ENCODE measurements at regions not wholly inside any gene's neighbourhood (a gene's known extent, or its start where the extent isn't known, plus 50 kb on each side); places are given as distances from the start of the nearest gene placed in this dataset.

- Histone ChIP-seq H3K4me2 (ENCODE audit: insufficient read depth, insufficient read length, low read length) (no peak overlapping the region), H3K27me3 (ENCODE audit: insufficient read depth, low read length) (no peaks in the 10 kb centered on the region), H2BK12ac (ENCODE audit: insufficient read length, low read depth, low read length) (no peak overlapping the region), H3K79me1 (ENCODE audit: insufficient read depth, low read depth, low read length, poor library complexity, severe bottlenecking) (no peaks in the 10 kb centered on the region), H4K8ac (replicated peaks; ENCODE audit: insufficient read length, low read depth, low read length) (no peak overlapping the region), H2AK5ac (ENCODE audit: insufficient read length, low read length) (no peak overlapping the region), H4K20me1 (ENCODE audit: control insufficient read depth, insufficient read depth, insufficient read length) (no peaks in the 10 kb centered on the region), H3K9me3 (ENCODE audit: control insufficient read depth, low read depth, low read length) (no peaks in the 10 kb centered on the region), H3K79me2 (ENCODE audit: insufficient read depth, low read length) (no peaks in the 10 kb centered on the region), H2AFZ (ENCODE audit: low read length) (no peak overlapping the region), H3K23ac (ENCODE audit: insufficient read length, low read depth, low read length) (no peak overlapping the region), H3K9ac (ENCODE audit: extremely low read depth, insufficient read length, low read length) (no peak overlapping the region), H3K23me2 (ENCODE audit: insufficient read length, low read depth, low read length, poor library complexity, severe bottlenecking) (no peaks in the 10 kb centered on the region), H3T11ph (ENCODE audit: low read length) (no peak overlapping the region), H3K14ac (ENCODE audit: insufficient read depth, low read length) (no peak overlapping the region), H2BK120ac (ENCODE audit: low read depth, low read length, poor library complexity, severe bottlenecking) (no peak overlapping the region), H2BK5ac (ENCODE audit: insufficient read length, low read length) (no peak overlapping the region), H3K4ac (ENCODE audit: low read depth, low read length) (no peak overlapping the region), H2BK20ac (ENCODE audit: low read depth, low read length, poor library complexity, severe bottlenecking) (no peak overlapping the region), H3K18ac (ENCODE audit: insufficient read length, low read depth, low read length) (no peak overlapping the region), H2BK15ac (ENCODE audit: low read depth, low read length) (no peak overlapping the region), H3K4me1 (ENCODE audit: insufficient read depth, low read length) (no peaks in the 10 kb centered on the region; the same call in 1 of the 2 replicates), H4K91ac (ENCODE audit: insufficient read length, low read depth, low read length) (no peak overlapping the region), H4K5ac (ENCODE audit: insufficient read length, low read depth, low read length) (no peak overlapping the region), H3K27ac (ENCODE audit: insufficient read length, low read depth, low read length) (no peak overlapping the region), H3K56ac (ENCODE audit: insufficient read length, low read depth, low read length) (no peak overlapping the region)
- no peaks in the 10 kb centered on the region; the same call in 1 of the 2 replicates for H3K27me3 Mint-ChIP-seq (ENCODE audit: low read depth)
- TF ChIP-seq, protein P1, sequence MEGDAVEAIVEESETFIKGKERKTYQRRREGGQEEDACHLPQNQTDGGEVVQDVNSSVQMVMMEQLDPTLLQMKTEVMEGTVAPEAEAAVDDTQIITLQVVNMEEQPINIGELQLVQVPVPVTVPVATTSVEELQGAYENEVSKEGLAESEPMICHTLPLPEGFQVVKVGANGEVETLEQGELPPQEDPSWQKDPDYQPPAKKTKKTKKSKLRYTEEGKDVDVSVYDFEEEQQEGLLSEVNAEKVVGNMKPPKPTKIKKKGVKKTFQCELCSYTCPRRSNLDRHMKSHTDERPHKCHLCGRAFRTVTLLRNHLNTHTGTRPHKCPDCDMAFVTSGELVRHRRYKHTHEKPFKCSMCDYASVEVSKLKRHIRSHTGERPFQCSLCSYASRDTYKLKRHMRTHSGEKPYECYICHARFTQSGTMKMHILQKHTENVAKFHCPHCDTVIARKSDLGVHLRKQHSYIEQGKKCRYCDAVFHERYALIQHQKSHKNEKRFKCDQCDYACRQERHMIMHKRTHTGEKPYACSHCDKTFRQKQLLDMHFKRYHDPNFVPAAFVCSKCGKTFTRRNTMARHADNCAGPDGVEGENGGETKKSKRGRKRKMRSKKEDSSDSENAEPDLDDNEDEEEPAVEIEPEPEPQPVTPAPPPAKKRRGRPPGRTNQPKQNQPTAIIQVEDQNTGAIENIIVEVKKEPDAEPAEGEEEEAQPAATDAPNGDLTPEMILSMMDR (conservative IDR thresholded peaks at IDR 0.05): no peak
- no peaks in the 10 kb centered on the region for H3K9me3 Mint-ChIP-seq
- no peak overlapping the region for H3K4me3 Mint-ChIP-seq
- peaks cover 17 to 18% of the 10 kb centered on the region in 2 experiments for H3K4me1 Mint-ChIP-seq
- no peak for DNase-seq
- peak overlapping the region in 2 of 3 experiments; percentile 0 to 6; a peak in 2 of 7 replicates for H3K27ac Mint-ChIP-seq
- H3K36me3 Mint-ChIP-seq (ENCODE audit: insufficient read depth in 1 of 3, low read depth in 3 of 3): no peaks in the 10 kb centered on the region
Observed at GRCh38 chr5:29983528-29984155, 1209.8 kb upstream of the CDH6 start.

All from H9 (cell line).